ENCODE measurements at regions not wholly inside any gene's neighbourhood (a gene's known extent, or its start where the extent isn't known, plus 50 kb on each side); places are given as distances from the start of the nearest gene placed in this dataset.

GRCh38 chr10:106493226-106493625 lies 671.3 kb downstream of the SORCS1 start:
- ChIA-PET CTCF (no interaction called here), POLR2A (no interaction called here)
- H3K36me3 ChIP-seq (ENCODE audit: control insufficient read depth, insufficient read depth, low read length) = no peaks in the 10 kb centered on the region
- H3K4me3 ChIP-seq (ENCODE audit: low read depth, low read length) = no peak overlapping the region
- H3K27me3 ChIP-seq (ENCODE audit: control insufficient read depth, insufficient read depth, low read length) = no peaks in the 10 kb centered on the region
- no peak for DNase-seq (ENCODE audit: low read depth)
- no peak for TF ChIP-seq CTCF (IDR thresholded peaks at IDR 0.05; ENCODE audit: insufficient read depth, low read depth, low read length)

GRCh38 chr10:106487726-106488125 lies 676.8 kb downstream of the SORCS1 start:
- Histone ChIP-seq H3K27me3 (ENCODE audit: control insufficient read depth, insufficient read depth, low read length) (no peaks in the 10 kb centered on the region), H3K4me3 (ENCODE audit: low read depth, low read length) (no peak overlapping the region), H3K36me3 (ENCODE audit: control insufficient read depth, insufficient read depth, low read length) (no peaks in the 10 kb centered on the region)
- POLR2A ChIA-PET = no interaction called here
- CTCF ChIA-PET = no interaction called here
- no peak for TF ChIP-seq CTCF (IDR thresholded peaks at IDR 0.05; ENCODE audit: insufficient read depth, low read depth, low read length)
- DNase-seq (ENCODE audit: low read depth) = no peak

- no peaks in the 10 kb centered on the region for H3K27me3 ChIP-seq (ENCODE audit: control insufficient read depth, insufficient read depth, low read length)
- no peaks in the 10 kb centered on the region for H3K36me3 ChIP-seq (ENCODE audit: control insufficient read depth, insufficient read depth, low read length)
- CTCF ChIA-PET = no interaction called here
- no peak overlapping the region for H3K4me3 ChIP-seq (ENCODE audit: low read depth, low read length)
- no peak for TF ChIP-seq CTCF (IDR thresholded peaks at IDR 0.05; ENCODE audit: insufficient read depth, low read depth, low read length)
- POLR2A ChIA-PET = no interaction called here
- DNase-seq (ENCODE audit: low read depth) = no peak
Measured at GRCh38 chr10:106481598-106482275, 682.8 kb downstream of the SORCS1 start.

- Histone ChIP-seq H3K4me3 (ENCODE audit: low read depth, low read length) (no peak overlapping the region), H3K27me3 (ENCODE audit: control insufficient read depth, insufficient read depth, low read length) (no peaks in the 10 kb centered on the region), H3K36me3 (ENCODE audit: control insufficient read depth, insufficient read depth, low read length) (no peaks in the 10 kb centered on the region)
- no peak for DNase-seq (ENCODE audit: low read depth)
- ChIA-PET POLR2A (no interaction called here), CTCF (no interaction called here)
- no peak for TF ChIP-seq CTCF (IDR thresholded peaks at IDR 0.05; ENCODE audit: insufficient read depth, low read depth, low read length)
Measured at GRCh38 chr10:106479636-106480035, 684.9 kb downstream of the SORCS1 start.

- DNase-seq (ENCODE audit: low read depth) = no peak
- TF ChIP-seq CTCF (IDR thresholded peaks at IDR 0.05; ENCODE audit: insufficient read depth, low read depth, low read length) = no peak
- Histone ChIP-seq H3K36me3 (ENCODE audit: control insufficient read depth, insufficient read depth, low read length) (no peaks in the 10 kb centered on the region), H3K27me3 (ENCODE audit: control insufficient read depth, insufficient read depth, low read length) (no peaks in the 10 kb centered on the region), H3K4me3 (ENCODE audit: low read depth, low read length) (no peak overlapping the region)
- POLR2A ChIA-PET = no interaction called here
- CTCF ChIA-PET = no interaction called here
Measured at GRCh38 chr10:106474876-106475275, 689.6 kb downstream of the SORCS1 start.
